Panc1 (cell line): ENCODE measurements at regions not wholly inside any gene's neighbourhood (a gene's known extent, or its start where the extent isn't known, plus 50 kb on each side); places are given as distances from the start of the nearest gene placed in this dataset.

Experiments
- POLR2AphosphoS5 ChIP-seq: IDR thresholded peaks from 2 replicates; pipeline ENCODE4 v1.6.1; 2012; ENCODE audit warnings: mild to moderate bottlenecking, low read depth, low read length, moderate library complexity
- SIN3A ChIP-seq: IDR thresholded peaks from 2 replicates; pipeline ENCODE4 v1.6.1; 2012; ENCODE audit warnings: low read depth, mild to moderate bottlenecking, low read length, moderate library complexity, borderline replicate concordance; ENCODE audit not compliant: insufficient read depth
- TCF7L2 ChIP-seq: IDR thresholded peaks from 2 replicates; pipeline ENCODE4 v1.6.1; 2011; ENCODE audit warnings: mild to moderate bottlenecking, low read depth, low read length, inconsistent platforms
- TF ChIP-seq, protein P1 (sequence below): fragments of 450-650 bp; IDR thresholded peaks from 2 replicates; pipeline ENCODE4 v1.5.1; 2017; ENCODE audit warnings: mild to moderate bottlenecking

- TF ChIP-seq, protein P1, sequence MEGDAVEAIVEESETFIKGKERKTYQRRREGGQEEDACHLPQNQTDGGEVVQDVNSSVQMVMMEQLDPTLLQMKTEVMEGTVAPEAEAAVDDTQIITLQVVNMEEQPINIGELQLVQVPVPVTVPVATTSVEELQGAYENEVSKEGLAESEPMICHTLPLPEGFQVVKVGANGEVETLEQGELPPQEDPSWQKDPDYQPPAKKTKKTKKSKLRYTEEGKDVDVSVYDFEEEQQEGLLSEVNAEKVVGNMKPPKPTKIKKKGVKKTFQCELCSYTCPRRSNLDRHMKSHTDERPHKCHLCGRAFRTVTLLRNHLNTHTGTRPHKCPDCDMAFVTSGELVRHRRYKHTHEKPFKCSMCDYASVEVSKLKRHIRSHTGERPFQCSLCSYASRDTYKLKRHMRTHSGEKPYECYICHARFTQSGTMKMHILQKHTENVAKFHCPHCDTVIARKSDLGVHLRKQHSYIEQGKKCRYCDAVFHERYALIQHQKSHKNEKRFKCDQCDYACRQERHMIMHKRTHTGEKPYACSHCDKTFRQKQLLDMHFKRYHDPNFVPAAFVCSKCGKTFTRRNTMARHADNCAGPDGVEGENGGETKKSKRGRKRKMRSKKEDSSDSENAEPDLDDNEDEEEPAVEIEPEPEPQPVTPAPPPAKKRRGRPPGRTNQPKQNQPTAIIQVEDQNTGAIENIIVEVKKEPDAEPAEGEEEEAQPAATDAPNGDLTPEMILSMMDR: no peak
- TF ChIP-seq SIN3A: no peak
- no peak for TF ChIP-seq POLR2AphosphoS5
- TF ChIP-seq TCF7L2: no peak
Measured at GRCh38 chr3:157956850-157957249, 149.4 kb downstream of the SHOX2 start.
